Fibroblast of lung (primary cell): ENCODE measurements at regions not wholly inside any gene's neighbourhood (a gene's known extent, or its start where the extent isn't known, plus 50 kb on each side); places are given as distances from the start of the nearest gene placed in this dataset.

Source experiments
- DNase-seq, 2 donors: peaks; one replicate each; pipeline versions ENCODE4 v3.0.0 to v3.0.0-alpha.2; 2010; ENCODE audit warnings: low read depth in 2 of 2
- H2AFZ ChIP-seq: 2 replicates; pipeline ENCODE4 v1.5.1; 2012; ENCODE audit warnings: low read length, control low read depth, inconsistent platforms
- H3K27ac ChIP-seq: 2 replicates; pipeline ENCODE4 v1.5.1; 2011; ENCODE audit warnings: low read length, control low read depth; ENCODE audit not compliant: insufficient read depth
- H3K27me3 ChIP-seq: 2 replicates; pipeline ENCODE4 v1.5.1; 2011; ENCODE audit warnings: mild to moderate bottlenecking, low read length; ENCODE audit not compliant: control insufficient read depth, insufficient read depth
- H3K36me3 ChIP-seq: 2 replicates; pipeline ENCODE4 v1.5.1; 2011; ENCODE audit warnings: low read length; ENCODE audit not compliant: control insufficient read depth, insufficient read depth
- H3K4me1 ChIP-seq: 2 replicates; pipeline ENCODE4 v1.5.1; 2011; ENCODE audit warnings: low read length; ENCODE audit not compliant: control insufficient read depth, insufficient read depth; ENCODE audit errors: extremely low read depth
- H3K4me2 ChIP-seq: 2 replicates; pipeline ENCODE4 v1.5.1; 2011; ENCODE audit warnings: low read length, control low read depth; ENCODE audit not compliant: insufficient read depth; ENCODE audit errors: extremely low read depth
- H3K4me3 ChIP-seq, 4 experiments: fragments of 200-600 bp in 1 of 4; sonication (generic) in 1 of 4; replicated peaks in 1 of 4; 2 replicates each; pipeline ENCODE4 v1.5.1; 2011 to 2016; ENCODE audit warnings: low read length in 4 of 4, low read depth in 3 of 4, mild to moderate bottlenecking in 3 of 4, control low read depth in 2 of 4, inconsistent platforms in 1 of 4, mixed read lengths in 1 of 4; ENCODE audit not compliant: insufficient read depth in 1 of 4; ENCODE audit errors: control extremely low read depth in 1 of 4
- H3K79me2 ChIP-seq: 2 replicates; pipeline ENCODE4 v1.5.1; 2012; ENCODE audit warnings: mild to moderate bottlenecking, low read length, inconsistent platforms; ENCODE audit not compliant: control insufficient read depth, insufficient read depth
- H3K9ac ChIP-seq: 2 replicates; pipeline ENCODE4 v1.5.1; 2011; ENCODE audit warnings: mild to moderate bottlenecking, low read length, control low read depth; ENCODE audit not compliant: insufficient read depth
- H3K9me3 ChIP-seq: 2 replicates; pipeline ENCODE4 v1.5.1; 2012; ENCODE audit warnings: low read depth, low read length; ENCODE audit not compliant: control insufficient read depth, insufficient read depth
- H4K20me1 ChIP-seq: 2 replicates; pipeline ENCODE4 v1.5.1; 2011; ENCODE audit warnings: low read length; ENCODE audit not compliant: control insufficient read depth, insufficient read depth; ENCODE audit errors: extremely low read depth
- EZH2 ChIP-seq: IDR thresholded peaks from 2 replicates; pipeline ENCODE4 v1.5.1; 2012; ENCODE audit warnings: low read length, control low read depth, mild to moderate bottlenecking; ENCODE audit errors: missing control alignments
- TF ChIP-seq, protein P1 (sequence below), 2 donors: IDR thresholded peaks in 1 of 2; conservative IDR thresholded peaks in 1 of 2; 1 replicate in 1 of 2; 2 replicates in 1 of 2; pipeline ENCODE4 v1.5.1; 2011 to 2012; ENCODE audit warnings: low read length in 2 of 2, control low read depth in 1 of 2, inconsistent platforms in 1 of 2, low read depth in 1 of 2, mild to moderate bottlenecking in 1 of 2

DNA sequence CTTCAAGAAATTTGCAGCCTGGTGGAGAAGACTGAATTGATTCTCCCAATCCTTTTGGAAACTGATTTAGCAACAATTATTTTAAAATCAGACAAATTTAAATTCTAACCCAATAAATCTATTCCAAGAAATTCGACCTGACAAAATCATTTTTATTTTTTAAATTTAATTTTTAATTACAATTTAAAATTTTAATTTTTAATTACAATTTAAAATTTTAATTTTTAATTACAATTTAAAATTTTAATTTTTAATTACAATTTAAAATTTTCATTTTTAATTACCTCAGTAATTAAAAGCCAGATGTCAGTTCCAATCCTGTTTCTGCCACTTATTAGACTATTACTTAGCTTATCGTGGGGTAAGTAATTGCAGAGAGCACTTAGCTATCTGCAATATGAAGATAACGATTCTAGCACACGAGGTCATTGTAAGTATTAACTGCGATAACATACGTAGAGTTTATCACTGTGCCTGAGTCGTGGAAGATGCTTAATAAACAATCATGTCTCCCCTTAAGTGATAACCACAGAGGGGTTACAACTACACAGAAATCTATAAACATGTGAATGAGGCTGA lies 346.4 kb upstream of the SLC24A2 start:
- no peaks in the 10 kb centered on the region for H4K20me1 ChIP-seq
- no peaks in the 10 kb centered on the region for H3K4me1 ChIP-seq
- no peak overlapping the region for H3K9ac ChIP-seq
- H3K27ac ChIP-seq = no peak overlapping the region
- no peak for TF ChIP-seq EZH2
- TF ChIP-seq, protein P1, sequence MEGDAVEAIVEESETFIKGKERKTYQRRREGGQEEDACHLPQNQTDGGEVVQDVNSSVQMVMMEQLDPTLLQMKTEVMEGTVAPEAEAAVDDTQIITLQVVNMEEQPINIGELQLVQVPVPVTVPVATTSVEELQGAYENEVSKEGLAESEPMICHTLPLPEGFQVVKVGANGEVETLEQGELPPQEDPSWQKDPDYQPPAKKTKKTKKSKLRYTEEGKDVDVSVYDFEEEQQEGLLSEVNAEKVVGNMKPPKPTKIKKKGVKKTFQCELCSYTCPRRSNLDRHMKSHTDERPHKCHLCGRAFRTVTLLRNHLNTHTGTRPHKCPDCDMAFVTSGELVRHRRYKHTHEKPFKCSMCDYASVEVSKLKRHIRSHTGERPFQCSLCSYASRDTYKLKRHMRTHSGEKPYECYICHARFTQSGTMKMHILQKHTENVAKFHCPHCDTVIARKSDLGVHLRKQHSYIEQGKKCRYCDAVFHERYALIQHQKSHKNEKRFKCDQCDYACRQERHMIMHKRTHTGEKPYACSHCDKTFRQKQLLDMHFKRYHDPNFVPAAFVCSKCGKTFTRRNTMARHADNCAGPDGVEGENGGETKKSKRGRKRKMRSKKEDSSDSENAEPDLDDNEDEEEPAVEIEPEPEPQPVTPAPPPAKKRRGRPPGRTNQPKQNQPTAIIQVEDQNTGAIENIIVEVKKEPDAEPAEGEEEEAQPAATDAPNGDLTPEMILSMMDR (conservative IDR thresholded peaks at IDR 0.05 in 1 of 2, IDR thresholded peaks at IDR 0.05 in 1 of 2; ENCODE audit: low read depth in 1 of 2, low read length in 2 of 2) = no peak
- H3K9me3 ChIP-seq = no peaks in the 10 kb centered on the region
- no peaks in the 10 kb centered on the region for H3K36me3 ChIP-seq
- no peak for DNase-seq
- no peak overlapping the region for H3K4me2 ChIP-seq
- no peaks in the 10 kb centered on the region for H3K27me3 ChIP-seq
- no peaks in the 10 kb centered on the region for H3K79me2 ChIP-seq
- no peak overlapping the region for H3K4me3 ChIP-seq
- H2AFZ ChIP-seq = no peak overlapping the region

DNA sequence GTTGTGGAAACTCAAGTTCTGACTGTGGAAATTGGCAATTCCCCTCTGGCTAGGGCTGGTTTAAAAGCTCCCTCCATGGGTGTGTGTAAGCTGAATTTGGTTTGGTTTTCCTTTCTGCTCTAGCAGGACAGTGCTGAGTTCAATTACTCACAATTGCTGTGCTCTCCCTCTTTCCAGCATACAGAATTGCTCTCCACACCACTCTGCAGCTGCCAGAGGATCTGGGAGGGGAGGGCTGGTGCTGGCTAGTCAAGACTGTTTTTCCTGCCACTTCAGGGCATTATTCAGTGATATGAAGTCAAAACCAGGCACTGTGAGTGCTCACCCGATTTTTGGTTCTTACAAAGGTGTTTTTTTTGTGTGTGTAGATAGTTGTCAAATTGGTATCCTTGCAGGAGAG lies 336.9 kb upstream of the SLC24A2 start:
- Histone ChIP-seq H3K4me1 (no peaks in the 10 kb centered on the region), H4K20me1 (no peaks in the 10 kb centered on the region), H2AFZ (no peak overlapping the region), H3K27me3 (no peaks in the 10 kb centered on the region), H3K27ac (no peak overlapping the region), H3K9me3 (no peaks in the 10 kb centered on the region), H3K4me3 (no peak overlapping the region), H3K36me3 (no peaks in the 10 kb centered on the region), H3K79me2 (no peaks in the 10 kb centered on the region), H3K4me2 (no peak overlapping the region), H3K9ac (no peak overlapping the region)
- DNase-seq = no peak
- no peak for TF ChIP-seq EZH2
- TF ChIP-seq, protein P1 (conservative IDR thresholded peaks at IDR 0.05 in 1 of 2, IDR thresholded peaks at IDR 0.05 in 1 of 2; ENCODE audit: low read depth in 1 of 2, low read length in 2 of 2) = no peak

DNA sequence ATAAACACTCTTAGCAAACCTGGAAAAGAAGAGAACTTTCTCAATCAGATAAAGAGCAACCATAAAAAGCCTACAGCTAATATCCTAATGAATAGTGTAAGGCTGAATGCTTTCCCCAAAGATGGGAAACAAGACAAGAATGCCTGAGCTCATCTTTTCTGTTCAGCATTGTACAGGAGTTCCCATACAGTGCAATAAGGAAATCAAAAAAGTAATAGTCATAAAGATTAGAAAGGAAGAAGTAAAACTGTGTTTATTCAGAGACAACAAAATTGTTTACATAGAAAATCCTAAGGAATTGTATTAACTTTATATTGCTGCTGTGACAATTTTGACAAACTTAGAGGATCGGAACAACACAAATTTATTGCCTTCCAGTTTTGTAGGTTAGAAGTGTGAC lies 330.7 kb upstream of the SLC24A2 start:
- H3K27me3 ChIP-seq = no peaks in the 10 kb centered on the region
- TF ChIP-seq, protein P1 (conservative IDR thresholded peaks at IDR 0.05 in 1 of 2, IDR thresholded peaks at IDR 0.05 in 1 of 2; ENCODE audit: low read depth in 1 of 2, low read length in 2 of 2) = no peak
- TF ChIP-seq EZH2 = no peak
- DNase-seq = no peak
- H3K9ac ChIP-seq = no peak overlapping the region
- H3K4me1 ChIP-seq = no peaks in the 10 kb centered on the region
- no peak overlapping the region for H2AFZ ChIP-seq
- no peaks in the 10 kb centered on the region for H3K79me2 ChIP-seq
- H3K36me3 ChIP-seq = no peaks in the 10 kb centered on the region
- no peak overlapping the region for H3K27ac ChIP-seq
- no peaks in the 10 kb centered on the region for H4K20me1 ChIP-seq
- no peak overlapping the region for H3K4me2 ChIP-seq
- no peaks in the 10 kb centered on the region for H3K9me3 ChIP-seq
- H3K4me3 ChIP-seq = no peak overlapping the region
